Activated CD4-positive, alpha-beta T cell treated with anti-CD3 and anti-CD28 coated beads, Interleukin-2, amount 50 U/mL, for 24 hours (primary cell): ENCODE measurements at regions not wholly inside any gene's neighbourhood (a gene's known extent, or its start where the extent isn't known, plus 50 kb on each side); places are given as distances from the start of the nearest gene placed in this dataset.
"Not testable (repeated sequence)": the region's sequence is repeated elsewhere in the genome, so short reads cannot be mapped to it uniquely, and the experiment has no call there.

Experiments used
- DNase-seq, 2 donors: peaks; one replicate each; pipeline ENCODE4 v3.0.0-alpha.2; 2020; ENCODE audit warnings: low read depth in 1 of 2, low spot score in 1 of 2

GRCh38 chr3:48101301-48101650 is 85.1 kb upstream of the MAP4 start:
- DNase-seq: not testable (repeated sequence)

- no peak for DNase-seq
Measured at GRCh38 chr3:48092270-48092669, 76.1 kb upstream of the MAP4 start.

- DNase-seq: no peak
Measured at GRCh38 chr3:48090166-48090939, 74.1 kb upstream of the MAP4 start.

GRCh38 chr3:48088749-48089466 is 72.7 kb upstream of the MAP4 start:
- peak; percentile 90 for DNase-seq

- DNase-seq: peak in 1 of 2 donors; percentile 2
Measured at GRCh38 chr3:48088056-48088748, 72.0 kb upstream of the MAP4 start.

- no peak for DNase-seq
Measured at GRCh38 chr3:48086705-48087104, 70.5 kb upstream of the MAP4 start.

GRCh38 chr3:48084929-48085328 is 68.7 kb upstream of the MAP4 start:
- no peak for DNase-seq

GRCh38 chr3:48084170-48084569 is 68.0 kb upstream of the MAP4 start:
- DNase-seq: no peak

GRCh38 chr3:48082580-48083184 is 66.5 kb upstream of the MAP4 start:
- no peak for DNase-seq

GRCh38 chr3:48077815-48078214 is 61.6 kb upstream of the MAP4 start:
- DNase-seq: no peak

- no peak for DNase-seq
Measured at GRCh38 chr3:48070030-48070429, 53.8 kb upstream of the MAP4 start.

- no peak for DNase-seq
Measured at GRCh38 chr3:48069339-48069738, 53.1 kb upstream of the MAP4 start.

- DNase-seq: no peak
Measured at GRCh38 chr3:48068886-48069285, 52.7 kb upstream of the MAP4 start.

- DNase-seq: not testable (repeated sequence)
Measured at GRCh38 chr3:48068320-48068719, 52.1 kb upstream of the MAP4 start.

- no peak for DNase-seq
Measured at GRCh38 chr3:48067271-48067670, 51.1 kb upstream of the MAP4 start.
